Endothelial cell of umbilical vein (primary cell): ENCODE measurements at regions not wholly inside any gene's neighbourhood (a gene's known extent, or its start where the extent isn't known, plus 50 kb on each side); places are given as distances from the start of the nearest gene placed in this dataset.

ENCODE experiments used
- BruUV-seq: library from RNA; stranded (reverse); fragments of 400-500 nt; replicated peaks from 2 replicates; lab custom pipeline; 2021; lab: Mats Ljungman, UMichigan
- CTCF ChIA-PET: fragments of 300-600, 350-600 bp; sonication (Branson Sonifier 250); formaldehyde crosslinking; loops from one replicate; lab custom pipeline; 2021; ENCODE audit warnings: antibody characterized with exemption, inconsistent platforms; lab: Charles Lee
- POLR2A ChIA-PET: fragments of 300-600, 350-600 bp; sonication (Branson Sonifier 250); formaldehyde crosslinking; loops from one replicate; lab custom pipeline; 2021; ENCODE audit warnings: antibody characterized with exemption, inconsistent platforms; lab: Charles Lee
- DNase-seq: peaks from one replicate; pipeline ENCODE4 v3.0.0-alpha.2; 2011; ENCODE audit warnings: low read depth, low spot score
- FAIRE-seq: peaks from 2 replicates; lab custom pipeline; 2011; peaks lifted over from hg19 to GRCh38; lab: Jason Lieb, UNC
- H2AFZ ChIP-seq: 2 replicates; pipeline ENCODE4 v1.6.0; 2012; ENCODE audit warnings: low read depth, low read length, control low read depth, inconsistent platforms
- H3K27ac ChIP-seq: 2 replicates; pipeline ENCODE4 v1.5.1; 2011; ENCODE audit warnings: low read depth, mild to moderate bottlenecking, control low read depth, low read length, moderate library complexity; ENCODE audit not compliant: insufficient read depth
- H3K27me3 ChIP-seq, 2 experiments: 2 replicates each; pipeline versions ENCODE4 v1.6.0 to v1.6.1; 2011; ENCODE audit warnings: low read length in 2 of 2, mixed read lengths in 1 of 2; ENCODE audit not compliant: control insufficient read depth in 2 of 2, insufficient read depth in 2 of 2
- H3K36me3 ChIP-seq, 2 experiments: 2 replicates in 1 of 2; 3 replicates in 1 of 2; pipeline ENCODE4 v1.5.1; 2011; ENCODE audit warnings: low read length in 2 of 2, mild to moderate bottlenecking in 1 of 2, moderate library complexity in 1 of 2; ENCODE audit not compliant: control insufficient read depth in 2 of 2, insufficient read depth in 2 of 2; ENCODE audit errors: extremely low read depth in 1 of 2
- H3K4me1 ChIP-seq: 3 replicates; pipeline ENCODE4 v1.5.1; 2011; ENCODE audit warnings: mild to moderate bottlenecking, low read length; ENCODE audit not compliant: control insufficient read depth, insufficient read depth; ENCODE audit errors: extremely low read depth
- H3K4me2 ChIP-seq: 2 replicates; pipeline ENCODE4 v1.6.1; 2011; ENCODE audit warnings: low read length, control low read depth, mixed read lengths; ENCODE audit not compliant: insufficient read depth
- H3K4me3 ChIP-seq, 3 experiments: fragments of 200-600 bp in 1 of 3; sonication (generic), shearing (Covaris generic) in 1 of 3; replicated peaks in 1 of 3; 2 replicates each; pipeline ENCODE4 v1.5.1; 2011 to 2016; ENCODE audit warnings: control low read depth in 3 of 3, low read length in 3 of 3, mild to moderate bottlenecking in 2 of 3, inconsistent platforms in 1 of 3, low read depth in 1 of 3, moderate library complexity in 1 of 3; ENCODE audit not compliant: insufficient read depth in 1 of 3
- H3K79me2 ChIP-seq: 2 replicates; pipeline ENCODE4 v1.6.0; 2012; ENCODE audit warnings: low read length, inconsistent platforms; ENCODE audit not compliant: control insufficient read depth, insufficient read depth
- H3K9ac ChIP-seq: replicated peaks from 2 replicates; pipeline ENCODE3; 2011; ENCODE audit warnings: low read length, control low read depth; ENCODE audit not compliant: insufficient read depth; ENCODE audit errors: extremely low read depth
- H3K9me1 ChIP-seq: replicated peaks from 3 replicates; pipeline ENCODE4 v1.6.0; 2011; ENCODE audit warnings: mild to moderate bottlenecking, low read length; ENCODE audit not compliant: control insufficient read depth, insufficient read depth; ENCODE audit errors: extremely low read depth
- H3K9me3 ChIP-seq: replicated peaks from 2 replicates; pipeline ENCODE4 v1.5.1; 2012; ENCODE audit warnings: low read length, inconsistent platforms; ENCODE audit not compliant: control insufficient read depth, insufficient read depth
- H4K20me1 ChIP-seq: replicated peaks from 2 replicates; pipeline ENCODE3; 2011; ENCODE audit warnings: mild to moderate bottlenecking, low read length; ENCODE audit not compliant: control insufficient read depth, insufficient read depth; ENCODE audit errors: extremely low read depth
- CTCF ChIP-seq, 2 donors: IDR thresholded peaks; 1 replicate in 1 of 2; 2 replicates in 1 of 2; pipeline ENCODE4 v1.5.1; 2011; ENCODE audit warnings: low read length in 2 of 2, mild to moderate bottlenecking in 2 of 2, moderate library complexity in 2 of 2, control low read depth in 1 of 2, inconsistent platforms in 1 of 2, low read depth in 1 of 2; ENCODE audit not compliant: insufficient read depth in 1 of 2; ENCODE audit errors: extremely low read depth in 1 of 2
- EZH2 ChIP-seq: IDR thresholded peaks from 2 replicates; pipeline ENCODE4 v1.6.1; 2012; ENCODE audit warnings: borderline replicate concordance, low read depth, mild to moderate bottlenecking, moderate library complexity, low read length, inconsistent platforms; ENCODE audit not compliant: severe bottlenecking
- FOS ChIP-seq: IDR thresholded peaks from 2 replicates; pipeline ENCODE4 v1.6.1; 2011; ENCODE audit warnings: mild to moderate bottlenecking, low read length, moderate library complexity, borderline replicate concordance; ENCODE audit not compliant: insufficient read depth
- GATA2 ChIP-seq: IDR thresholded peaks from 2 replicates; pipeline ENCODE4 v1.7.0; 2011; ENCODE audit warnings: low read depth, mild to moderate bottlenecking, moderate library complexity, mixed read lengths, low read length; ENCODE audit not compliant: insufficient read length, insufficient read depth
- JUN ChIP-seq: IDR thresholded peaks from 2 replicates; pipeline ENCODE4 v1.6.1; 2011; ENCODE audit warnings: borderline replicate concordance, low read depth; ENCODE audit not compliant: insufficient read length, insufficient read depth
- MAX ChIP-seq: IDR thresholded peaks from 2 replicates; pipeline ENCODE4 v1.6.1; 2011; ENCODE audit not compliant: insufficient read depth, insufficient read length
- MYC ChIP-seq: IDR thresholded peaks from one replicate; pipeline ENCODE4 v1.6.1; 2011; ENCODE audit warnings: mild to moderate bottlenecking, low read depth, low read length
- POLR2A ChIP-seq: IDR thresholded peaks from 2 replicates; pipeline ENCODE4 v1.6.1; 2012; ENCODE audit warnings: low read depth, mild to moderate bottlenecking, control low read depth, low read length
- POLR2AphosphoS5 ChIP-seq: IDR thresholded peaks from 2 replicates; pipeline ENCODE4 v1.6.1; 2012; ENCODE audit warnings: low read depth, mild to moderate bottlenecking, control low read depth, low read length, moderate library complexity; ENCODE audit not compliant: insufficient read depth
- dilution Hi-C: fragments of 300-500 bp; cut with MboI; formaldehyde crosslinking; loops from one replicate; pipeline ENCODE4 v1.15.0; 2019; ENCODE audit warnings: low sequenced_read_pairs; ENCODE audit not compliant: extremely low pct_ligation_motif_present
- intact Hi-C: fragments of 100-400 bp; cut with micrococcal nuclease; formaldehyde crosslinking; loops from one replicate; pipeline ENCODE4 v1.10.0; 2022

DNA sequence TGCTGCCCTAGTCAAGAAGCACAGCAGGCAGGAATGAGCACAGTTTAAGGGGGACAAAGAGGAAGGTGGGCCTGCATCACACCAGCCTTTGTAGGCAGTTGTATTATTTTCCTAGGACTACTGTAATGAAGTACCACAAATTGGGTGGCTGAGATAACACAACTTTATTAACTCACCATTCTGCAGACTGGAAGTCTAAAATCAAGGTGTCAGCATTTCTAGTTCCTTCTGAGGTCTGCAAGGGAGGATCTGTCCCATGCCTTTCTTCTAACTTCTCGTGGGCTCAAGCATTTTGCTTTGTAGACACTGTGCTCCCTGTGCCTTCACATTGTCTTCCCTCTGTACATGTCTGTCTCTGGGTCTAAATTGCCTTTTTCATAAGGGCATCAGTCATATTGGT is 488.5 kb upstream of the JARID2 start:
- Histone ChIP-seq H3K4me2 (no peak overlapping the region), H3K36me3 (no peaks in the 10 kb centered on the region), H3K4me3 (no peak overlapping the region), H3K9me3 (peaks cover 8% of the 10 kb centered on the region), H3K9me1 (no peaks in the 10 kb centered on the region), H2AFZ (no peak overlapping the region), H3K4me1 (no peaks in the 10 kb centered on the region), H3K27me3 (no peaks in the 10 kb centered on the region), H4K20me1 (no peaks in the 10 kb centered on the region), H3K9ac (no peak overlapping the region), H3K27ac (no peak overlapping the region), H3K79me2 (no peaks in the 10 kb centered on the region)
- intact Hi-C loops: no loop called here
- dilution Hi-C loops: no loop called here
- ChIA-PET POLR2A (no interaction called here), CTCF (no interaction called here)
- no TSS peak for BruUV-seq
- TF ChIP-seq CTCF (IDR thresholded peaks at IDR 0.05; ENCODE audit: extremely low read depth in 1 of 2, insufficient read depth in 1 of 2, low read depth in 1 of 2, low read length in 2 of 2) (no peak), MAX (no peak), JUN (no peak), POLR2AphosphoS5 (no peak), EZH2 (no peak), MYC (no peak), FOS (no peak), GATA2 (no peak), POLR2A (no peak)
- DNase-seq: no peak
- FAIRE-seq: no peak
